HG03108 (cell line): ENCODE measurements at regions not wholly inside any gene's neighbourhood (a gene's known extent, or its start where the extent isn't known, plus 50 kb on each side); places are given as distances from the start of the nearest gene placed in this dataset.
A peak's percentile ranks its signal among the peaks of the same experiment; 100 is the strongest.

Source experiments
- ATAC-seq: cut with Tn5 transposase; IDR thresholded peaks from one replicate; pipeline ENCODE4 v1.9.1; 2021; ENCODE audit warnings: moderate library complexity; ENCODE audit not compliant: unreplicated experiment

GRCh38 chr10:90313576-90314325, 544.1 kb downstream of the HTR7 start:
- no peak for ATAC-seq

GRCh38 chr10:90314718-90315117, 543.1 kb downstream of the HTR7 start:
- ATAC-seq: no peak

GRCh38 chr10:90317172-90317571, 540.7 kb downstream of the HTR7 start:
- ATAC-seq: no peak

GRCh38 chr10:90318659-90319058, 539.2 kb downstream of the HTR7 start:
- ATAC-seq: no peak

GRCh38 chr10:90319188-90319914, 538.5 kb downstream of the HTR7 start:
- ATAC-seq: peak; percentile 68

- no peak for ATAC-seq
Measured at GRCh38 chr10:90321132-90321816, 536.6 kb downstream of the HTR7 start.

- no peak for ATAC-seq
Measured at GRCh38 chr10:90326498-90327267, 531.2 kb downstream of the HTR7 start.

- ATAC-seq: no peak
Measured at GRCh38 chr10:90327611-90328010, 530.2 kb downstream of the HTR7 start.

GRCh38 chr10:90328459-90328858, 529.4 kb downstream of the HTR7 start:
- no peak for ATAC-seq

GRCh38 chr10:90328896-90329295, 528.9 kb downstream of the HTR7 start:
- ATAC-seq: no peak

GRCh38 chr10:90337316-90337715, 520.5 kb downstream of the HTR7 start:
- ATAC-seq: no peak

GRCh38 chr10:90342480-90342879, 515.4 kb downstream of the HTR7 start:
- no peak for ATAC-seq

- ATAC-seq: no peak
Measured at GRCh38 chr10:90344226-90344625, 513.6 kb downstream of the HTR7 start.

GRCh38 chr10:90347239-90347638, 510.6 kb downstream of the HTR7 start:
- ATAC-seq: no peak

GRCh38 chr10:90350122-90350521, 507.7 kb downstream of the HTR7 start:
- no peak for ATAC-seq

GRCh38 chr10:90352288-90352687, 505.6 kb downstream of the HTR7 start:
- ATAC-seq: no peak

- ATAC-seq: no peak
Measured at GRCh38 chr10:90354914-90355313, 502.9 kb downstream of the HTR7 start.

- no peak for ATAC-seq
Measured at GRCh38 chr10:90363799-90364483, 493.9 kb downstream of the HTR7 start.

GRCh38 chr10:90372451-90372850, 485.4 kb downstream of the HTR7 start:
- no peak for ATAC-seq

- ATAC-seq: no peak
Measured at GRCh38 chr10:90373911-90374310, 483.9 kb downstream of the HTR7 start.
